NCI-H2081 treated with DMSO at 0.1 percent for 48 hours (cell line): ENCODE measurements at regions not wholly inside any gene's neighbourhood (a gene's known extent, or its start where the extent isn't known, plus 50 kb on each side); places are given as distances from the start of the nearest gene placed in this dataset.

ENCODE experiments used
- DNase-seq: peaks from one replicate; lab custom pipeline; 2025; lab: John Stamatoyannopoulos, UW

GRCh38 chr20:17017232-17017631 is 209.6 kb upstream of the PCSK2 start:
- DNase-seq: no peak

- no peak for DNase-seq
Observed at GRCh38 chr20:17021481-17021880, 205.4 kb upstream of the PCSK2 start.

- no peak for DNase-seq
Observed at GRCh38 chr20:17023036-17023435, 203.8 kb upstream of the PCSK2 start.

- DNase-seq: no peak
Observed at GRCh38 chr20:17023806-17024205, 203.0 kb upstream of the PCSK2 start.

GRCh38 chr20:17024513-17025119 is 202.2 kb upstream of the PCSK2 start:
- DNase-seq: no peak

- no peak for DNase-seq
Observed at GRCh38 chr20:17026346-17026745, 200.5 kb upstream of the PCSK2 start.

GRCh38 chr20:17029698-17030097 is 197.1 kb upstream of the PCSK2 start:
- no peak for DNase-seq

- DNase-seq: no peak
Observed at GRCh38 chr20:17036541-17036940, 190.3 kb upstream of the PCSK2 start.

- DNase-seq: no peak
Observed at GRCh38 chr20:17042122-17042521, 184.7 kb upstream of the PCSK2 start.

- DNase-seq: no peak
Observed at GRCh38 chr20:17043323-17043722, 183.5 kb upstream of the PCSK2 start.

GRCh38 chr20:17044891-17045290 is 181.9 kb upstream of the PCSK2 start:
- no peak for DNase-seq

GRCh38 chr20:17059465-17059864 is 167.4 kb upstream of the PCSK2 start:
- DNase-seq: no peak

- no peak for DNase-seq
Observed at GRCh38 chr20:17061715-17062114, 165.1 kb upstream of the PCSK2 start.

GRCh38 chr20:17062712-17063111 is 164.1 kb upstream of the PCSK2 start:
- no peak for DNase-seq

- DNase-seq: no peak
Observed at GRCh38 chr20:17066902-17067301, 159.9 kb upstream of the PCSK2 start.

GRCh38 chr20:17068084-17068711 is 158.6 kb upstream of the PCSK2 start:
- DNase-seq: no peak

- no peak for DNase-seq
Observed at GRCh38 chr20:17077030-17077429, 149.8 kb upstream of the PCSK2 start.

- no peak for DNase-seq
Observed at GRCh38 chr20:17083738-17084137, 143.1 kb upstream of the PCSK2 start.

GRCh38 chr20:17084909-17085308 is 141.9 kb upstream of the PCSK2 start:
- no peak for DNase-seq

GRCh38 chr20:17093782-17094181 is 133.1 kb upstream of the PCSK2 start:
- DNase-seq: no peak

- DNase-seq: no peak
Observed at GRCh38 chr20:17097603-17098002, 129.2 kb upstream of the PCSK2 start.

- DNase-seq: no peak
Observed at GRCh38 chr20:17100506-17100905, 126.3 kb upstream of the PCSK2 start.

GRCh38 chr20:17107127-17107526 is 119.7 kb upstream of the PCSK2 start:
- no peak for DNase-seq

- no peak for DNase-seq
Observed at GRCh38 chr20:17108896-17109295, 117.9 kb upstream of the PCSK2 start.
